ENCODE measurements at regions not wholly inside any gene's neighbourhood (a gene's known extent, or its start where the extent isn't known, plus 50 kb on each side); places are given as distances from the start of the nearest gene placed in this dataset.
"Not testable (repeated sequence)": the region's sequence is repeated elsewhere in the genome, so short reads cannot be mapped to it uniquely, and the experiment has no call there.

DNA sequence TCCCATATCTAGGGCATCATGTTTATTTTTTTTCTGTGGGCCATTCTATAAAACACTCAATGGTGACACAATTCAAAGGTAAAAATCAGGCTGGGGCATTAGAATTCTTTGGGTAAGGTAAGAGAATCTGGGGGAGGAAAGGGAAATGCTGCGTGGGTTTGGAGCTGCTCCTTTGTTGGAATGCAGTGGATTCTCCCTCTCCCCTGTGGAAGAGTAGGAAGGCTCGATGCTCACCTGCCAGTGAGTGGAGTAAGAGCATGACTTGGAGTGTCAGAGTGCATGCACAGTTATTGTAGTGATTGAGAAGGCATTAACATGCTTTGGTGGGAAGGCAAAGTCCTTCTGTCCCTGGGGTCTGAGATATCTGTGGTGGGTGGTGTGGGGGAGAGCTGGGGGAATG, 280.0 kb downstream of the PDCD6IP start:
- no peaks in the 10 kb centered on the region for H3K36me3 Mint-ChIP-seq
- ATAC-seq, result no peak
- H3K4me3 Mint-ChIP-seq, result no peak overlapping the region
- H3K9me3 Mint-ChIP-seq, result peaks cover 2% of the 10 kb centered on the region
- H3K27ac Mint-ChIP-seq, result no peak overlapping the region
- H3K4me1 Mint-ChIP-seq, result peaks cover 17% of the 10 kb centered on the region
- H3K27me3 Mint-ChIP-seq, result no peaks in the 10 kb centered on the region

DNA sequence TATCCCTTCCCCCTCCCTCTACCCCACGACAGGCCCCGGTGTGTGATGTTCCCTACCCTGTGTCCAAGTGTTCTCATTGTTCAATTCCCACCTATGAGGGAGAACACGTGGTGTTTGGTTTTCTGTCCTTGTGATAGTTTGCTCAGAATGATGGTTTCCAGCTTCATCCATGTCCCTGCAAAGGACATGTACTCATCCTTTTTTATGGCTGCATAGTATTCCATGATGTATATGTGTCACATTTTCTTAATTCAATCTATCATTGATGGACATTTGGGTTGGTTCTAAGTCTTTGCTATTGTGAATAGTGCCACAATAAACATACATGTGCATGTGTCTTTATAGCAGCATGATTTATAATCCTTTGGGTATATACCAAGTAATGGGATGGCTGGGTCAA, 281.4 kb downstream of the PDCD6IP start:
- not testable (repeated sequence) for H3K36me3 Mint-ChIP-seq

DNA sequence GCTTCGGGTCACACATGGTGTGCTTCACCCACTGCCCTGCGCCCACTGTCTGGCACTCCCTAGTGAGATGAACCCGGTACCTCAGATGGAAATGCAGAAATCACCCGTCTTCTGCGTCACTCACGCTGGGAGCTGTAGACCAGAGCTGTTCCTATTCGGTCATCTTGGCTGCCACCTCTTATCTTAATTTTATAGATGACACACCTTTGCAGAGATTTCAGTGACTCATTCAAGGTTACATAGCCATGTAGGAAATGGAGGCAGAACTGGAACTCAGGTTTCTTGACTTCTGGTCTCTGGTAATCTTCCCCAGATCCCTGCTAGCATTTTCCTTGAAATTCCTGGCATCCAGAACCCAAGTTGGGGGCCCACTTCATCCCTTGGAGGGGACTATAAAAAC, 291.9 kb downstream of the PDCD6IP start:
- not testable (repeated sequence) for H3K4me3 Mint-ChIP-seq, H3K4me1 Mint-ChIP-seq, H3K36me3 Mint-ChIP-seq, H3K27ac Mint-ChIP-seq, ATAC-seq, H3K9me3 Mint-ChIP-seq
- H3K27me3 Mint-ChIP-seq, result peaks cover 28% of the 10 kb centered on the region

More for the DNA sequence above, 281.4 kb downstream of the PDCD6IP start:
- ATAC-seq, H3K9me3 Mint-ChIP-seq, H3K27ac Mint-ChIP-seq, H3K4me3 Mint-ChIP-seq, H3K27me3 Mint-ChIP-seq: not testable (repeated sequence)
- peaks cover 17% of the 10 kb centered on the region for H3K4me1 Mint-ChIP-seq

DNA sequence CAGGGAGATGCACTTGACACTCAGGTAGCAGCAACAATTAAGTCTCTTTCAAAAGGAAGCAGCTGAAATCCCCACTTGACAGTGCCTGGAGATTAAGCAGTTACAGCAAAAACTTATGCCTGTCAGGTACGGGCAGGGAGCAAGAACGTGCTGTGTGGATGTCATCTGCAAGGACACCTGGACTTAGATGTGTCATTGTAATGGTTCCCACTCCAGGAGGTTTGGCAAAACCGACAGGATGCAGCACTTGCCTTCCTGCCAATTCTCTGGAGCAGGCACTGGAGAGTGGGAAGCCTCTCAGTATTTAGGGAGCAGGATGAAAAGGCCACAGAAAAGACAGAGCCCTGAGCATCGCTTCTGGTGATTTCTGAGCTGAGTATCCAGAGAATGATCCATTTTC, 292.4 kb downstream of the PDCD6IP start:
- Mint-ChIP-seq H3K27ac (no peak overlapping the region), H3K36me3 (no peaks in the 10 kb centered on the region), H3K4me1 (no peaks in the 10 kb centered on the region)

DNA sequence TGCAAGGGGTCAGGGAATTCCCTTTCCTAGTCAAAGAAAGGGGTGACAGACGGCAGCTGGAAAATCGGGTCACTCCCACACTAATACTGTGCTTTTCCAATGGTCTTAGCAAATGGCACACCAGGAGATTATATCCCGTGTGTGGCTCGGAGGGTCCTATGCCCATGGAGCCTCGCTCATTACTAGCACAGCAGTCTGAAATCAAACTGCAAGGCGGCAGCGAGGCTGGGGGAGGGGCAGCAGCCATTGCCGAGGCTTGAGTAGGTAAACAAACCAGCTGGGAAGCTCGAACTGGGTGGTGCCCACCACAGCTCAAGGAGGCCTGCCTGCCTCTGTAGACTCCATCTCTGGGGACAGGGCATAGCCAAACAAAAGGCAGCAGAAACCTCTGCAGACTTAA, 295.9 kb downstream of the PDCD6IP start:
- not testable (repeated sequence) for H3K4me1 Mint-ChIP-seq, H3K36me3 Mint-ChIP-seq, H3K9me3 Mint-ChIP-seq, H3K27ac Mint-ChIP-seq, ATAC-seq, H3K4me3 Mint-ChIP-seq
- H3K27me3 Mint-ChIP-seq, result peaks cover 18% of the 10 kb centered on the region

More for the DNA sequence above, 292.4 kb downstream of the PDCD6IP start:
- no peak for ATAC-seq
- Mint-ChIP-seq H3K27me3 (peaks cover 27% of the 10 kb centered on the region), H3K4me3 (no peak overlapping the region), H3K9me3 (peaks cover 2% of the 10 kb centered on the region)

DNA sequence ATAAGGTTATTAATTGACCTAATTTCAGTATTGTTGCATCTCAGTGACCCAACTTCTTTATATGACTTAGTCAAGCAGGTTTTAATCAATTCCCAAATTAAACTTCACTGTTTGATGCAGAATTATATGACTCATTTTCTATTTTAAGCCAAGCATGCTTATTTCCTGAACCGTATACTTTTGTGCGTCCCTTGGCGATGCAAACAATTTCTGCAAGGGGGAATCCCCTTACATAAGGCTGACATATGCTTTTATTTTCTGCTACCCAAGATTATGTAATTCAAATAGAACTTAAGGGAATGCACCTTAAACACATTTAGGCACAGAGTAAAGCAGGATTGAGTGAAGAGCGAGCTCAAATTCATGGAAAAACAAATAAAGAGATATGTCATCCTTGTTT, 303.9 kb downstream of the PDCD6IP start:
- no peak for ATAC-seq
- Mint-ChIP-seq H3K27me3 (no peaks in the 10 kb centered on the region), H3K27ac (no peak overlapping the region), H3K36me3 (no peaks in the 10 kb centered on the region), H3K4me1 (peaks cover 14% of the 10 kb centered on the region), H3K4me3 (no peak overlapping the region), H3K9me3 (no peaks in the 10 kb centered on the region)

DNA sequence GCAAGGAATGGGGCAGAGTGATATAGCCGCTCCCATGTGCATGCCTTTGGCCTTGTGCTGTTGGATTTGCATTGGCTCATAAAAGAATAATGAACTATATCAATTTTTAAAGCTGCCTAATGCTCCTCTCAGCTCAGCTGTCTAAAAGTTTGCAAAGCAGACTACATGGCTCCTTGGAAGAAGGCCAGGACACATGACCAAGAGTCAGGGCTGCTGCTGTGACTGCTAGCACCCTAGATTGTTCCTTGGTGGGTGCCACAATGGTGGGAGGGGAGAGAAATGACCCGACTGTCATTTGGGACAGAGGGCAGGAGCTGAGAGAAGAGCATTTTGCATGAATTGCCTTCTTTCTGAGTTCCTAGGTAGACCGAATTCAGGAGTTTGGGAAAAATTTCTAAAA, 307.9 kb downstream of the PDCD6IP start:
- Mint-ChIP-seq H3K4me3 (no peak overlapping the region), H3K36me3 (no peaks in the 10 kb centered on the region), H3K9me3 (no peaks in the 10 kb centered on the region), H3K4me1 (peaks cover 19% of the 10 kb centered on the region), H3K27me3 (no peaks in the 10 kb centered on the region), H3K27ac (no peak overlapping the region)
- no peak for ATAC-seq

DNA sequence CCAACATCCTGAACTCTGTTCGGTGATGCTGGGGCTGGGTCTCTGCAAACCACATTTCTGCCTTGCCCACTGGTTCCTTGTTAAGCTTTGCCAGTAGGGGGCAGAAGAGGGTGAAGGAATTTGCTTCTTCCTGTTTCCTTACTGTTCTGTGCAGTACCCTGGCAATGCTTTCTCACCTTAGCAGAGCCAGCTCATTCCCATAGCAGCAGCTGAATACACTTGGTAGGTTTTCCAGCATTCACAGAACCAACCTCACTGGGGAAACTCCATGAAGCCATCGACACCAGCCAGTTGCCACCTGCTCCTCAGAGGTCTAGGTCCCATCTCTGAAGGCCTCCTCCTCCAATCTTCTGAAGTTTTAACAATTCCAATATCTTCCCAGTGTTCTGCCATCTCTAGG, 308.4 kb downstream of the PDCD6IP start:
- no peak for ATAC-seq
- Mint-ChIP-seq H3K27ac (no peak overlapping the region), H3K9me3 (no peaks in the 10 kb centered on the region)

DNA sequence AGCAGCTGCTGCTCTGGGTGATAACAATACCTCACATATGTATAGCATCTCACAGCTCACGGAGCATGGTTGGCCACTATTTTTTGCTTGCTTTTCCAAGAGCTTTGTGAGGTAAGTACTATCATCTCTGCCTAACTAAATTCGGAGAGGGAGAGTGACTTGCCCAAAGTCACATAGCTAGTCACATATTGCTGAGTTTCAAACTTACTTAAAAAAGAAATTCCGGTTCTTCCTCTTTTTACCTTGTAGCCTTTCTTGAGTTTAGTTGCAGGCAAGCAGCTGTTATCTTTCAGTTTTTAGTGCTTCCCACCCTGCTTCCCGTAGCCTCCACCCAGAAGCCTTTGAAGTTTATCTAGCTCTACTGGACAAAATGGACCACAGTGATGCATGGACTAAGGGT, 309.2 kb downstream of the PDCD6IP start:
- H3K4me3 Mint-ChIP-seq, result no peak overlapping the region
- ATAC-seq, result no peak

More for the DNA sequence above, 308.4 kb downstream of the PDCD6IP start:
- Mint-ChIP-seq H3K4me1 (peaks cover 18% of the 10 kb centered on the region), H3K4me3 (no peak overlapping the region), H3K27me3 (no peaks in the 10 kb centered on the region), H3K36me3 (no peaks in the 10 kb centered on the region)

DNA sequence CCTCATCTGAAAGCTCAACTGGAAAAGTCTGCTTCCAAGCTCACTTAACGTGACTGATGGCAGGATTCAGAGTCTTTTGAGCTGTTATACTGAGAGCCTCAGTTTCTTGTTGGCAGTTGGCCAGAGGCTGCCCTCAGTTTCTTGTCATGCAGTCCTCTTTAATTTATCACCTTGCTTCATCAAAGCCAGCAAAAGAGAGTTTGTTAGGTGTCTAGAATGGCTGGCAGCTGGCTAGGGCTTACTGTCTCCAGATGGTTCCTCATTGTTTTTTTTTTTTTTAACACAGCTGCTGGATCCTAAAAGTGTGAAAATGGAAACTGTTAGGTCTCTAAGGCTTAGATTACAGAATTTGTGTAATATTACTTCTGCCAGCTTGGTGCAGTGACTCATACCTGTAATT, 310.6 kb downstream of the PDCD6IP start:
- no peak for ATAC-seq
- Mint-ChIP-seq H3K9me3 (no peaks in the 10 kb centered on the region), H3K4me1 (peaks cover 10% of the 10 kb centered on the region), H3K27me3 (no peaks in the 10 kb centered on the region), H3K4me3 (no peak overlapping the region), H3K36me3 (no peaks in the 10 kb centered on the region), H3K27ac (no peak overlapping the region)

More for the DNA sequence above, 309.2 kb downstream of the PDCD6IP start:
- Mint-ChIP-seq H3K9me3 (no peaks in the 10 kb centered on the region), H3K27ac (no peak overlapping the region), H3K27me3 (no peaks in the 10 kb centered on the region), H3K4me1 (peaks cover 11% of the 10 kb centered on the region), H3K36me3 (no peaks in the 10 kb centered on the region)

DNA sequence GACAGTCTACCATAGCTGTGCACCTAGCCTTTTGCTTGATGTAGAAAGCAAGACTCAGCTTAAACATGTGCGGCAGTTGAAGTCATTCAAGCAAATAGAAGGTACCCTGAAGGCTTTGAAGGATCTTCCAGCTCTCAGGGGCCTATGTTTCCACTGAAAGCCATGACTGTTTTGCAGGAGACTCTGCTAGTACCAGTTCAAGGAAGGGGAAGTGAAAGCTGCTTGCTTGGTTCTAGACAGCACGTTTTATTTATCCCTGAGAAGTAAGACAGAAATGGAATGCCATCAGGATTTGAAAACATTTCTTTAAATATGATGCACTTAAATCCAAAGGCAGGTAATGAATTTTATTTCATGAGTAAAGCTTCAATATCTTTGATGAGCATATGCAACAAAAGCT, 311.4 kb downstream of the PDCD6IP start:
- no peaks in the 10 kb centered on the region for H3K27me3 Mint-ChIP-seq
- peaks cover 11% of the 10 kb centered on the region for H3K4me1 Mint-ChIP-seq
- H3K27ac Mint-ChIP-seq, result no peak overlapping the region
- H3K9me3 Mint-ChIP-seq, result no peaks in the 10 kb centered on the region
- no peaks in the 10 kb centered on the region for H3K36me3 Mint-ChIP-seq
- H3K4me3 Mint-ChIP-seq, result no peak overlapping the region
- peak; percentile 57 for ATAC-seq

DNA sequence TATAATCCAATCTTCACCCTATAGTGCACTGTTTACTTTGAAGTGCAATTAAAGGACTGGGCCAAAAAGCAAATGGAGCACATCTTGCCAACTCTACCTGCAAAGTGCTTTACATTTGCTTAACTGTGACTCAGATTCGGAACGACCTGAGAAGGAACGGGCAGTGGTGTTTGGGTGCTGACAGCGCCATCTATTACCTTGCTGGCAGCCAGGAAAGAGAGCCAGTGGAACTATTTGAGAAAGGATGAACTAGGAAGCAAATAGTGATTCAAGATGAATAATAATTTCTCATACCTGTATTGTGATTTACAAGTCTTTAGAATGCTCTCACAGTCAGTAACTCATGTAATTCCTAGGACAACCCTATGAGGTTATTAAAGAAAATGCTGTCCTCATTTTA, 312.9 kb downstream of the PDCD6IP start:
- peaks cover 18% of the 10 kb centered on the region for H3K4me1 Mint-ChIP-seq
- no peaks in the 10 kb centered on the region for H3K36me3 Mint-ChIP-seq
- no peaks in the 10 kb centered on the region for H3K27me3 Mint-ChIP-seq
- peaks cover 3% of the 10 kb centered on the region for H3K9me3 Mint-ChIP-seq
- H3K27ac Mint-ChIP-seq, result no peak overlapping the region
- ATAC-seq, result no peak
- H3K4me3 Mint-ChIP-seq, result no peak overlapping the region

DNA sequence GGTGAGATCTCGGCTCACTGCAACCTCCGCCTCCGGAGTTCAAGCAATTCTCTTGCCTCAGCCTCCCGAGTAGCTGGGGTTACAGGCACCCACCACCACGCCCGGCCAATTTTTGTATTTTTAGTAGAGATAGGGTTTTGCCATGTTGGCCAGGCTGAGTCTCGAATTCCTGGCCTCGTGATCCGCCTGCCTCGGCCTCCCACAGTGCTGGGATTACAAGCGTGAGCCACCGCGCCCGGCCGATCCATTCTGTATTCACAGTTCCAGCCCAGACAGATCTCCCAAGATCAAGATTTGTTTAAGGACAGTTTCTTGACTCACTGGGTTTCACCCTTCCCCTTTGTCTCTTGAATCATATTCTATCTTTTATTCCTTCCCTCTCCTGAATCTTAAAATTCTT, 313.8 kb downstream of the PDCD6IP start:
- H3K36me3 Mint-ChIP-seq, H3K27me3 Mint-ChIP-seq, H3K4me3 Mint-ChIP-seq, ATAC-seq, H3K27ac Mint-ChIP-seq, H3K9me3 Mint-ChIP-seq: not testable (repeated sequence)
- H3K4me1 Mint-ChIP-seq, result peaks cover 14% of the 10 kb centered on the region

DNA sequence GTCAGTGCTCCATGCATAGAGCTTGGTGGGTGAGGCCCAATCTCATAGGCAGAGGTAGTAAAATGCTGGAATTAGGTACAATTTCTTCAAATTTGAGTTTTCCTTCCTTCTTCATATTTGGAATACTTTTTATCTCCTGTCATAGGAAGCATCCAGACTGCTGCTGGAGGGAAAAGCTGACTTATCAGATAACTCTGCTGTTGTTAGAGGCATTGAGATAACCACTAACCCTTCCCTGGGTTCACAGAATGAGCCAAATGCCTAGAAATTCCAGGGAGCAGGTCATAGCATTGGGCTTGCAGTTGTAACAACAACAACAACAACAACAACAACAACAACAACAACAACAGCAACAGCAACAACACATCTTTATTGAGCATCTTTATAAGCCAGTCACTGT, 332.7 kb downstream of the PDCD6IP start:
- H3K36me3 Mint-ChIP-seq, result no peaks in the 10 kb centered on the region
- H3K27me3 Mint-ChIP-seq, result peaks cover 9% of the 10 kb centered on the region
- no peak for ATAC-seq
- no peak overlapping the region for H3K27ac Mint-ChIP-seq
- no peak overlapping the region for H3K4me3 Mint-ChIP-seq
- H3K9me3 Mint-ChIP-seq, result peaks cover 8% of the 10 kb centered on the region
- no peaks in the 10 kb centered on the region for H3K4me1 Mint-ChIP-seq

DNA sequence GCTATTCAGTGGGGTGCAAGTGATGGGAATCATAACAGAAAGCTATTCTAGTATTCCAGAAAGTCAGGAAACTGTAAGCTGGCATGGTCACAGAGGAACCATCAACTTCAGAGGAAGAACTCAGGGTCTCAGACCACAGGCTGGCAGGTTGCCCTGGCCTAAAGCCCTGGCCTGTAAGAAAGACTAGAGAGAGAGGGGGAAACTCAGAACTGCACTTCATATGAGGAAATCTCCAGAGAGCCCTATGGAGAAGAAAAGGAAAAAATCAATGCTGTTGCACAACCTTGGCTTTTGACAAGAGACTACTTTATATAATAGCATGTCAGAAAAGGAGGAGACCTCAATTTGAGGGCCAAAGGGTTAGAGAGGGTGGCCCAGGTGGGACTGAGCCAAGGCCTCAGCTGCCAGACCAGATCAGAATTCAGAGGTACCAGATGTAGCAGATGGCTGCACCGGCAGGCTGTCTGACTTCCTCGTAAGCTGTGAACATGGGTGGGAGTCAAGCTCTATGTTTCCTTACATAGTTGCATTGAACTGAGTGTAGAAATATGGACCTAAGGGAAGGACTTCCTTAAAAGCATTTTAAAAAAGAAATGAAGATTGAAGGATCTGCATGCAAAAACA, 333.8 kb downstream of the PDCD6IP start:
- no peak for ATAC-seq
- no peak overlapping the region for H3K4me3 Mint-ChIP-seq
- H3K4me1 Mint-ChIP-seq, result no peaks in the 10 kb centered on the region

DNA sequence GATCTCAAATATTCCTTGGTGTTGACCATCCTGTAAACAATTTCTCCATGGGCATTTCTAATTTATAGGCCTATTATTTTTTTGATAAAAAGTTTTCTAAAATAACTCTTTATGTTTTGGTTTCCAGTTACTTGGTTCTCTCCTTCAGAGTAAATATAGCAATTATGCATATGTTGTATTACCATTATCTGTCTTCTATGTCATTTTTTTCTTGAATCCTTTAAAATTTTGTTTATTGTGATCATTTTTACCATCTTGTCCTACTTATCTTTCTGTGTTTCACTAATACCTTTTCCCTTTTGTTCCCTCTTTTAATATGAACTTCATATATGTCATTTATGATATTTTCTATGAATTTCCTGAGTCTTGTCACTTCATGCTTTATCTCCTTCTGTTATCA, 341.1 kb downstream of the PDCD6IP start:
- H3K27ac Mint-ChIP-seq, result no peak overlapping the region
- no peak for ATAC-seq
- no peaks in the 10 kb centered on the region for H3K27me3 Mint-ChIP-seq
- H3K4me1 Mint-ChIP-seq, result no peaks in the 10 kb centered on the region
- H3K9me3 Mint-ChIP-seq, result peaks cover 11% of the 10 kb centered on the region
- H3K36me3 Mint-ChIP-seq, result peaks cover 6% of the 10 kb centered on the region
- H3K4me3 Mint-ChIP-seq, result no peak overlapping the region

More for the DNA sequence above, 333.8 kb downstream of the PDCD6IP start:
- Mint-ChIP-seq H3K9me3 (peaks cover 8% of the 10 kb centered on the region), H3K36me3 (no peaks in the 10 kb centered on the region), H3K27me3 (peaks cover under 1% of the 10 kb centered on the region), H3K27ac (no peak overlapping the region)

DNA sequence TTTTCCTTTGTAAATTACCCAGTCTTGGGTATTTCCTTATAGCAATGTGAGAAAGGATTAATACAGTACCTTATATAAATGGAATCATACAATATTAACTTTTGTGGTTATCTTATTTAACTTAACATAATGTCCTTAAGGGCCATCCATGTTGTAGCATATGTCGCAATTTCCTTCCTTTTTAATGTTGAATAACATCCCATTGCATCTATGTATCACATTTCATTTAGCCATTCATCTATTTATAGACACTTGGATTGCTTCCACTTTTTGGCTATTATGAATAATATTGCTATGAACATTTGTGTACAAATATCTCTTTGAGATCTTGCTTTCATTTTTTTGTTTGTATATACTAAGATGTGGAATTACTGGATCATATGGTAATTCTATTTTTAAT, 342.2 kb downstream of the PDCD6IP start:
- peaks cover 6% of the 10 kb centered on the region for H3K36me3 Mint-ChIP-seq
- H3K4me3 Mint-ChIP-seq, result no peak overlapping the region
- no peak overlapping the region for H3K27ac Mint-ChIP-seq
- H3K9me3 Mint-ChIP-seq, result peaks cover 8% of the 10 kb centered on the region
- H3K4me1 Mint-ChIP-seq, result no peaks in the 10 kb centered on the region
- no peaks in the 10 kb centered on the region for H3K27me3 Mint-ChIP-seq
- ATAC-seq, result no peak
